ENCODE measurements at regions not wholly inside any gene's neighbourhood (a gene's known extent, or its start where the extent isn't known, plus 50 kb on each side); places are given as distances from the start of the nearest gene placed in this dataset.
A peak's percentile ranks its signal among the peaks of the same experiment; 100 is the strongest.

DNA sequence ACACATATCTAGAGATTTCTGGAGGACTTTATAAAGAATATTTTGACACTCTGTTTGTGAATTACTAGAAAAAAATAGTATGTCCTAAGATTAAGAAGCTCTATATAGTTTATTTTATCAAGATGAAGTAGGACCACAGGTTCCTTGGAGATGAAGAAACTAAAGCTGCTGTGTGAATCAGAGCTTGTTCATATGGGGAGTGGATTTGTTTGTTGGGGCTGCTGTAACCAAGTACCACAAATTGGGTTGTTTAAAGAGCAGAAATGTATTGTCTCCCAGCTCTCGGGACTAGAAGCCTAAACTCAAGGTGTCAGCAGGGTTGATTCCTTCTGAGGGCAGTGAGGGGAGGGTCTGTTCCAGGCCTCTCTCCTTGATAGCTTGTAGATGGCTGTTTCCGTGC lies 270.6 kb upstream of the UMPS start:
- Histone ChIP-seq H3K36me3 (ENCODE audit: insufficient read depth, low read length) (no peaks in the 10 kb centered on the region), H3K9ac (ENCODE audit: low read depth, low read length, poor library complexity, severe bottlenecking) (no peak overlapping the region), H2AFZ (ENCODE audit: low read length) (no peak overlapping the region), H3F3A (ENCODE audit: low read depth) (no peaks in the 10 kb centered on the region), H3K4me3 (ENCODE audit: low read length, poor library complexity, severe bottlenecking) (no peak overlapping the region), H3K4me2 (ENCODE audit: low read depth, low read length, poor library complexity, severe bottlenecking) (no peak overlapping the region), H3K79me2 (ENCODE audit: insufficient read depth, low read length) (no peaks in the 10 kb centered on the region), H4K20me1 (ENCODE audit: insufficient read depth, low read length, poor library complexity, severe bottlenecking) (no peaks in the 10 kb centered on the region), H3K27me3 (ENCODE audit: insufficient read depth, low read length, poor library complexity, severe bottlenecking) (no peaks in the 10 kb centered on the region), H3K9me3 (ENCODE audit: insufficient read depth, low read depth, low read length) (no peaks in the 10 kb centered on the region), H3K9me2 (replicated peaks; ENCODE audit: low read depth, low read length) (no peaks in the 10 kb centered on the region), H3K4me1 (ENCODE audit: insufficient read depth, low read length, poor library complexity, severe bottlenecking) (no peaks in the 10 kb centered on the region)
- TF ChIP-seq EZH2phosphoT487 (IDR thresholded peaks at IDR 0.05; ENCODE audit: borderline replicate concordance) (no peak), CTCF (conservative IDR thresholded peaks at IDR 0.05; ENCODE audit: low read length) (no peak)

DNA sequence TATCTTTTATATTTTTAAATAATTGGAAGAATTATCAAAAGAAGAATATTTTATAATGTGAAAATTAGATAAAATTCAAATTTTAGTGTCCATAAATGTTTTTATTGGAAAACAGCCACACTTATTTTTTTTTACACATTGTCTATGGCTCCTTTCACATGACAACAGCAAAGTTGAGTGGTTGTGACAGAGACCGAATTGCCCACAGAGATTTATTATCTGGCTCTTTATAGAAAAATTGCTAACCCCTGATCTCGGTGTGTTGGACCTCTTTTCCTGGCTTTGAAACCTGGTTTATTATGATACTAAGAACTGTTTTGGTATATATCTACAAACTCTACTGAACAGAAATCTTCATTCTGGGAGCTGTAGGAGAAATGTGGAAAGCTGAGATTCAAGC lies 269.1 kb upstream of the UMPS start:
- Histone ChIP-seq H4K20me1 (ENCODE audit: insufficient read depth, low read length, poor library complexity, severe bottlenecking) (no peaks in the 10 kb centered on the region), H3K9me3 (ENCODE audit: insufficient read depth, low read depth, low read length) (no peaks in the 10 kb centered on the region), H3K4me2 (ENCODE audit: low read depth, low read length, poor library complexity, severe bottlenecking) (no peak overlapping the region), H3K9me2 (replicated peaks; ENCODE audit: low read depth, low read length) (no peaks in the 10 kb centered on the region), H3F3A (ENCODE audit: low read depth) (no peaks in the 10 kb centered on the region), H3K9ac (ENCODE audit: low read depth, low read length, poor library complexity, severe bottlenecking) (no peak overlapping the region), H2AFZ (ENCODE audit: low read length) (no peak overlapping the region), H3K36me3 (ENCODE audit: insufficient read depth, low read length) (no peaks in the 10 kb centered on the region), H3K27me3 (ENCODE audit: insufficient read depth, low read length, poor library complexity, severe bottlenecking) (no peaks in the 10 kb centered on the region), H3K4me1 (ENCODE audit: insufficient read depth, low read length, poor library complexity, severe bottlenecking) (no peaks in the 10 kb centered on the region), H3K79me2 (ENCODE audit: insufficient read depth, low read length) (no peaks in the 10 kb centered on the region), H3K4me3 (ENCODE audit: low read length, poor library complexity, severe bottlenecking) (no peak overlapping the region)
- no peak for TF ChIP-seq EZH2phosphoT487 (IDR thresholded peaks at IDR 0.05; ENCODE audit: borderline replicate concordance)
- TF ChIP-seq CTCF (conservative IDR thresholded peaks at IDR 0.05; ENCODE audit: low read length): no peak

DNA sequence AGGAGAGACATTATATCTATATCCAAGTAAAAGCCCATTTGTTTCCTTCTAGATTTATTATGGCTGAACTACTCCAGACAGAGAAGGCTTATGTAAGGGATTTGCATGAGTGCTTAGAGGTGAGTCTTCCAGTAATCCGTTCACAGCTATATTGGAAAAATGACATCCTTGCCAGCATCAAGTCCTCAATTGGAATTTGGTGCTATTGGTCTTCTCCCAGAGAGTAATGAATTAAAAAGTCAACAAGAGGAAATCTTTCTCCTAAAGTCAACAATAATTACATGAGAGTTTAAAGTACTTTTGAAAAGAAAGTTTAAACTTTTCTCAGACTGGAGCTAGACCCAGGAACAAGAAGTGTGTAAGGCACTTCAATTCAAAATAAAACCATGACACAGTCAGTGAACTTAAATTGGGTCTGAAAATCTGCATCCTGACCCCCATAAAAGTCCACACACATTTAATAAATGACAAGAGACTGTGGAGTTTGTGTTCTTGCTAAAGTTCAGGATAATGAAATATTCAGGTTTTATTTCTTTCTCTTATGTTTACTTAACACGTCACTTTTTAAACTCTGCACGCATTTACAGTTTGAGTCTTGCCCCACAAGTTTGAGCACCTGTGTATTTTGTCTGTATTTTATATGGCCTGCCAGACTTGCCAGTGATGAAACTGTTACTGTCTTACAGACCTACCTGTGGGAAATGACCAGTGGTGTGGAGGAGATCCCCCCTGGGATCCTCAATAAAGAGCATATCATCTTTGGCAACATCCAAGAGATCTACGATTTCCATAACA lies 268.2 kb upstream of the UMPS start:
- Histone ChIP-seq H3K9me3 (ENCODE audit: insufficient read depth, low read depth, low read length) (no peaks in the 10 kb centered on the region), H3K79me2 (ENCODE audit: insufficient read depth, low read length) (no peaks in the 10 kb centered on the region), H3F3A (ENCODE audit: low read depth) (no peaks in the 10 kb centered on the region), H3K4me1 (ENCODE audit: insufficient read depth, low read length, poor library complexity, severe bottlenecking) (no peaks in the 10 kb centered on the region), H2AFZ (ENCODE audit: low read length) (no peak overlapping the region), H4K20me1 (ENCODE audit: insufficient read depth, low read length, poor library complexity, severe bottlenecking) (no peaks in the 10 kb centered on the region), H3K4me2 (ENCODE audit: low read depth, low read length, poor library complexity, severe bottlenecking) (no peak overlapping the region), H3K27me3 (ENCODE audit: insufficient read depth, low read length, poor library complexity, severe bottlenecking) (no peaks in the 10 kb centered on the region), H3K4me3 (ENCODE audit: low read length, poor library complexity, severe bottlenecking) (no peak overlapping the region), H3K36me3 (ENCODE audit: insufficient read depth, low read length) (no peaks in the 10 kb centered on the region), H3K9me2 (replicated peaks; ENCODE audit: low read depth, low read length) (no peaks in the 10 kb centered on the region), H3K9ac (ENCODE audit: low read depth, low read length, poor library complexity, severe bottlenecking) (no peak overlapping the region)
- TF ChIP-seq EZH2phosphoT487 (IDR thresholded peaks at IDR 0.05; ENCODE audit: borderline replicate concordance): no peak

GRCh38 chr3:124463234-124463633 lies 267.0 kb upstream of the UMPS start:
- Histone ChIP-seq H3K9me2 (replicated peaks; ENCODE audit: low read depth, low read length) (no peaks in the 10 kb centered on the region), H3K9ac (ENCODE audit: low read depth, low read length, poor library complexity, severe bottlenecking) (no peak overlapping the region), H3K4me1 (ENCODE audit: insufficient read depth, low read length, poor library complexity, severe bottlenecking) (no peaks in the 10 kb centered on the region), H3K4me2 (ENCODE audit: low read depth, low read length, poor library complexity, severe bottlenecking) (no peak overlapping the region), H3K79me2 (ENCODE audit: insufficient read depth, low read length) (no peaks in the 10 kb centered on the region), H3K27me3 (ENCODE audit: insufficient read depth, low read length, poor library complexity, severe bottlenecking) (no peaks in the 10 kb centered on the region), H3K9me3 (ENCODE audit: insufficient read depth, low read depth, low read length) (no peaks in the 10 kb centered on the region), H3K4me3 (ENCODE audit: low read length, poor library complexity, severe bottlenecking) (no peak overlapping the region), H4K20me1 (ENCODE audit: insufficient read depth, low read length, poor library complexity, severe bottlenecking) (no peaks in the 10 kb centered on the region), H3K36me3 (ENCODE audit: insufficient read depth, low read length) (no peaks in the 10 kb centered on the region), H3F3A (ENCODE audit: low read depth) (no peaks in the 10 kb centered on the region), H2AFZ (ENCODE audit: low read length) (no peak overlapping the region)
- TF ChIP-seq CTCF (conservative IDR thresholded peaks at IDR 0.05; ENCODE audit: low read length) (0 out of 2 replicates have a peak, but pooled peaks have one; percentile 18), EZH2phosphoT487 (IDR thresholded peaks at IDR 0.05; ENCODE audit: borderline replicate concordance) (no peak)

Measured in Loucy (cell line).